ENCODE measurements at regions not wholly inside any gene's neighbourhood (a gene's known extent, or its start where the extent isn't known, plus 50 kb on each side); places are given as distances from the start of the nearest gene placed in this dataset.

DNA sequence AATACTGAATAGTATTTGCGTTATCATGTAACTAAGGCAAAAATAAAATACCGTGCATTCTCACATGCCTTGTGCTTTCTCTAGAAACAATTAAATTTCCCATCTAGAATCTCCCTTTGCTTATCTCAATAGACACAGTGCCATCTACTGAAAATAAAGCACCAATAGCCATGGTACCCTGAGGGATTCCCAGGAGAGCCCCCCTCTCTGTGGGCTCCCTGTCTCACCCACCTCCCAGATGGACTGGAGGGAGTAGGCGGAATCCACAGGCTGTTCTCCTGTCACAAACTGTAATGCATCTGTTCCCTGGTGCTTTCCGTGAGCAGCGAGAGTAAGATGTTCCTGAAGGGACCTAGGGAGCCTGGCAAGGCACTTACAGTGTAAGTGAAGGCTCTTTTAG is 112.4 kb upstream of the UPP2 start:
- TF ChIP-seq, protein P1, sequence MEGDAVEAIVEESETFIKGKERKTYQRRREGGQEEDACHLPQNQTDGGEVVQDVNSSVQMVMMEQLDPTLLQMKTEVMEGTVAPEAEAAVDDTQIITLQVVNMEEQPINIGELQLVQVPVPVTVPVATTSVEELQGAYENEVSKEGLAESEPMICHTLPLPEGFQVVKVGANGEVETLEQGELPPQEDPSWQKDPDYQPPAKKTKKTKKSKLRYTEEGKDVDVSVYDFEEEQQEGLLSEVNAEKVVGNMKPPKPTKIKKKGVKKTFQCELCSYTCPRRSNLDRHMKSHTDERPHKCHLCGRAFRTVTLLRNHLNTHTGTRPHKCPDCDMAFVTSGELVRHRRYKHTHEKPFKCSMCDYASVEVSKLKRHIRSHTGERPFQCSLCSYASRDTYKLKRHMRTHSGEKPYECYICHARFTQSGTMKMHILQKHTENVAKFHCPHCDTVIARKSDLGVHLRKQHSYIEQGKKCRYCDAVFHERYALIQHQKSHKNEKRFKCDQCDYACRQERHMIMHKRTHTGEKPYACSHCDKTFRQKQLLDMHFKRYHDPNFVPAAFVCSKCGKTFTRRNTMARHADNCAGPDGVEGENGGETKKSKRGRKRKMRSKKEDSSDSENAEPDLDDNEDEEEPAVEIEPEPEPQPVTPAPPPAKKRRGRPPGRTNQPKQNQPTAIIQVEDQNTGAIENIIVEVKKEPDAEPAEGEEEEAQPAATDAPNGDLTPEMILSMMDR (IDR thresholded peaks at IDR 0.05), result no peak
- no peak for TF ChIP-seq POLR2A (IDR thresholded peaks at IDR 0.05)
